Glutamatergic neuron (in vitro differentiated cells): ENCODE measurements at regions not wholly inside any gene's neighbourhood (a gene's known extent, or its start where the extent isn't known, plus 50 kb on each side); places are given as distances from the start of the nearest gene placed in this dataset.

Experiments used
- DNase-seq: peaks from one replicate; pipeline ENCODE4 v3.0.0; 2022
- H3K27ac Mint-ChIP-seq: one replicate; pipeline ENCODE4 v1.8.0; 2020; ENCODE audit warnings: mild to moderate bottlenecking, mixed read lengths, inconsistent platforms; ENCODE audit not compliant: unreplicated experiment
- H3K27me3 Mint-ChIP-seq: one replicate; pipeline ENCODE4 v1.8.0; 2020; ENCODE audit warnings: mild to moderate bottlenecking, moderate library complexity, mixed read lengths, inconsistent platforms; ENCODE audit not compliant: unreplicated experiment
- H3K36me3 Mint-ChIP-seq: one replicate; pipeline ENCODE4 v1.8.0; 2020; ENCODE audit warnings: mild to moderate bottlenecking, mixed read lengths, inconsistent platforms; ENCODE audit not compliant: unreplicated experiment
- H3K4me1 Mint-ChIP-seq: one replicate; pipeline ENCODE4 v1.8.0; 2020; ENCODE audit warnings: mild to moderate bottlenecking, low read depth, mixed read lengths, inconsistent platforms; ENCODE audit not compliant: unreplicated experiment
- H3K4me3 Mint-ChIP-seq: one replicate; pipeline ENCODE4 v1.8.0; 2020; ENCODE audit warnings: mild to moderate bottlenecking, mixed read lengths, inconsistent platforms; ENCODE audit not compliant: unreplicated experiment
- H3K9me3 Mint-ChIP-seq: one replicate; pipeline ENCODE4 v1.8.0; 2020; ENCODE audit warnings: mild to moderate bottlenecking, moderate library complexity, mixed read lengths, inconsistent platforms; ENCODE audit not compliant: unreplicated experiment
- TF ChIP-seq, protein P1 (sequence below): fragments of 200-600 bp; sonication (generic); IDR thresholded peaks from one replicate; pipeline ENCODE4 v1.5.0; 2021; ENCODE audit not compliant: partially characterized antibody, unreplicated experiment

DNA sequence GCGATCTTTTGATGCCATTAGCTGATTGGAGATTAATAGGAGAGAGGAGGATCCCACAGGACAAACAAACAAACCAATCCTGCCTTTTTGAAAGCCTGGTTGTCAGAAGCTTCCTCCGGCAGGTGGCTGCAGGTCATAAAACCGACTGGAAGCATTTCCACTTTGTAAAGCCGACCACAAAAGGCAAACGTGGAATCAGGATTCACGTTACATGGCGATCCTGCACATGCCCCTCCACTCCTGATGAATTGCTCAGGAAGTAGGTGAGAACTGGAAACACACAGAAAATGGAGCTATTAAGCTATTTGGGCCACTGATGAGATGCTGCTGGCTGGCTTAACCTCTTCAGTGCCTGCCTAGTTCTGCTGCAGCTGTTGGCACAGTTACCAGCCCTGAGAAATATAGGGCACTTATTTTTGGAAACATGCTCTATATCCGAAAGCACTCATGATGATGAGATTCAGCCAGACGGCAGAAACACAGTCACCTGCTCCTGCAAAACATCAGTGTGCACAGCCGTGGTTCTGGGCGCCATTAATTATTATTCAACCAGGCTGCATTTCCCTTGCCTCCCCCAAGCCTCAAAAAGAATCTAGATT lies 110.3 kb upstream of the ST6GAL2 start:
- Mint-ChIP-seq H3K4me1 (peaks cover 6% of the 10 kb centered on the region), H3K4me3 (no peak overlapping the region), H3K36me3 (no peaks in the 10 kb centered on the region), H3K27ac (peak overlapping the region; percentile 23), H3K27me3 (no peaks in the 10 kb centered on the region), H3K9me3 (peaks cover 5% of the 10 kb centered on the region)
- DNase-seq: no peak
- TF ChIP-seq, protein P1, sequence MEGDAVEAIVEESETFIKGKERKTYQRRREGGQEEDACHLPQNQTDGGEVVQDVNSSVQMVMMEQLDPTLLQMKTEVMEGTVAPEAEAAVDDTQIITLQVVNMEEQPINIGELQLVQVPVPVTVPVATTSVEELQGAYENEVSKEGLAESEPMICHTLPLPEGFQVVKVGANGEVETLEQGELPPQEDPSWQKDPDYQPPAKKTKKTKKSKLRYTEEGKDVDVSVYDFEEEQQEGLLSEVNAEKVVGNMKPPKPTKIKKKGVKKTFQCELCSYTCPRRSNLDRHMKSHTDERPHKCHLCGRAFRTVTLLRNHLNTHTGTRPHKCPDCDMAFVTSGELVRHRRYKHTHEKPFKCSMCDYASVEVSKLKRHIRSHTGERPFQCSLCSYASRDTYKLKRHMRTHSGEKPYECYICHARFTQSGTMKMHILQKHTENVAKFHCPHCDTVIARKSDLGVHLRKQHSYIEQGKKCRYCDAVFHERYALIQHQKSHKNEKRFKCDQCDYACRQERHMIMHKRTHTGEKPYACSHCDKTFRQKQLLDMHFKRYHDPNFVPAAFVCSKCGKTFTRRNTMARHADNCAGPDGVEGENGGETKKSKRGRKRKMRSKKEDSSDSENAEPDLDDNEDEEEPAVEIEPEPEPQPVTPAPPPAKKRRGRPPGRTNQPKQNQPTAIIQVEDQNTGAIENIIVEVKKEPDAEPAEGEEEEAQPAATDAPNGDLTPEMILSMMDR: no peak

DNA sequence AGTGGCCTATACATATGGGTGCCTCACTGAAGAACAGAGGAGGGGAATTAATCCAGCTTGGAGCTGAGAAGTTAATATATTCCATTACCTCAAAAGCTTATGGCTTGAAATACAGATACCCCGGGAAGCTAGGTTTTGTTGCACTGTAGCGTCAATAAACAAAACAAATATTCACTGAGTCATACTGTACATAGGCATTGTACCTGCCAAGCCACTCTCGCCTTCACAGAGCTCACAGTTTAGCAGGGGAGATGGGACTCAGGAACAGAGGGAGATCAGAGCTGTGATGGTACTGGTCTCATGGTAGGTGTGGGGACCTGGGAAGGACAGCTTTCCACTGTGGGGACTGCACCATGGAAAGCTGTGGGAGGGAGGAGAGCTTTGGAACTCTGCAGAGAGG lies 111.2 kb upstream of the ST6GAL2 start:
- H3K27ac Mint-ChIP-seq: no peak overlapping the region
- H3K9me3 Mint-ChIP-seq: peaks cover 5% of the 10 kb centered on the region
- TF ChIP-seq, protein P1: no peak
- peaks cover 6% of the 10 kb centered on the region for H3K4me1 Mint-ChIP-seq
- no peak for DNase-seq
- no peak overlapping the region for H3K4me3 Mint-ChIP-seq
- no peaks in the 10 kb centered on the region for H3K36me3 Mint-ChIP-seq
- no peaks in the 10 kb centered on the region for H3K27me3 Mint-ChIP-seq

DNA sequence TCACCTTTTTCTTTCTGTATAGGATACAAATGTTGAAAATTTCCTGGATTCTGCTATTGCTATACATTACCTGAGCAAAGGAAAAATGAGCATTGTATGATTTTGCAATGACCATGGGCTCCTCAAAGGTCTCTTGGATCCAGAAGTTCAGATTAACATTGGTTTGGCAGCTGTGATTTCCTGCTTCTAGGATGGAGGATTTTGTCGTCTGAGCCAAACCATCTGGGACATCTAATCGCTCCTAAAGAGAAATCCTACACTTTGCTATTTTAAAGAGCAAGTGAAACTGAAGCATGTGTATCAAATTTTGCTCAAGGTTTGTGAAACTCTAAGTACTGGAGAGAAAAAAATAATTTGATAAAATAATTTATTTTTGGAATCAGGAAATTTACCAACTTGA lies 115.1 kb upstream of the ST6GAL2 start:
- no peak for DNase-seq
- TF ChIP-seq, protein P1: no peak
- Mint-ChIP-seq H3K9me3 (peaks cover 4% of the 10 kb centered on the region), H3K36me3 (no peaks in the 10 kb centered on the region), H3K4me3 (no peak overlapping the region), H3K27ac (no peak overlapping the region), H3K27me3 (no peaks in the 10 kb centered on the region), H3K4me1 (peaks cover under 1% of the 10 kb centered on the region)

DNA sequence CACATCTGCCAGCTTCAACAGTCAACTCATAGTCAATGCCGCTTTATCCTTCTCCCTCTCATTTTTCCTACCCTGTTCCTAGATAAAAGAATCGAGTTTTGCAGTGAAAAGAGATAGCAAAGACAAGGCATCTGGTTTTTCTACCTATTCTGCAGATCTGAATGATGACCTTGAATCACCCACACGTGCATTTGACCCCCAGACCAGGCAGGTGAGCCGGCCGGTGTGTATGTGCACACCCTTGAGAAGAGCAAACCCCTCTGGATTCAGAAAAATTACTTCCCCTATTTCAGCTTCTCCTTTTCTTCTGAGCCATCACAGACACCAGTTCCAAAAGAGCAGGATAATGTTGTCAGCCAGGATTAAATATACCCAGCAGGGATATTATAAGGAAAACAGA lies 115.6 kb upstream of the ST6GAL2 start:
- TF ChIP-seq, protein P1: no peak
- Mint-ChIP-seq H3K4me1 (no peaks in the 10 kb centered on the region), H3K36me3 (no peaks in the 10 kb centered on the region), H3K9me3 (peaks cover 3% of the 10 kb centered on the region), H3K27me3 (no peaks in the 10 kb centered on the region), H3K4me3 (no peak overlapping the region), H3K27ac (no peak overlapping the region)
- DNase-seq: no peak

DNA sequence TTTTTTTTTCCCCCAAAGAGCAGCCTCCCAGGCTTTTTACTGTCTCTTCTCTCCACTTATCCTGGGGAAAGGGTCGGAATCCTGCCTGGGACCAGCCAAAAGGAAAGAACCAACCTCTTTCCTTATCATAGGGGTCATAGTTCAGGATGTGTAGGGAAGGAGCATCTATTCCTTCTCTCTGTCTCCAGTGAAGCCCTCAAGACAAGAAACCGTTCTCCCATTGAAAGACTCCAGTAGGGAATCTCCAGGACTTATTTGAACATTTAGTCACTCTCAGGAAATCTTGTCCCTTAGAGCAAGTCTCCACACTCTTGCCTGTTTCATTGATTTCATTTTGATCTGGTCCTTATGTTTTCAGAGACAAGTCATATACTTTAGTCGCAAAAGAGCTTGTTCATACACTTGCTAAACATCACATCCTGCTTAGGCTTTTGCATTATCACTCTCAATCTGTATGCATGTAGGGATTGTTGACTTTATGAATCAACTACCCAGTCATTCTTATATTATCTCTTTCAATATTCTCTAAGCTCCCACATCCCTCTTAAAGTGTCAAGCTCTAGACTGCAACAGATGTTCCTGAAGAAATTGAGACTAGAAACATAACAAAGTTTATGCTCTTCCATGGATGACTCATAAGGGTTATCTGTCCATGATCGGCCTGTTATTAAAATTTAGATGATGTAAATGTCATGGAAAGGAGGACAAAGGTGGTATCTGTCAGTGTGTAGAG lies 116.2 kb upstream of the ST6GAL2 start:
- DNase-seq: no peak
- Mint-ChIP-seq H3K9me3 (peaks cover 3% of the 10 kb centered on the region), H3K36me3 (no peaks in the 10 kb centered on the region), H3K4me1 (no peaks in the 10 kb centered on the region), H3K27me3 (no peaks in the 10 kb centered on the region), H3K27ac (no peak overlapping the region), H3K4me3 (no peak overlapping the region)
- TF ChIP-seq, protein P1: no peak
